Fibroblast of skin of left quadriceps (primary cell): ENCODE measurements at regions not wholly inside any gene's neighbourhood (a gene's known extent, or its start where the extent isn't known, plus 50 kb on each side); places are given as distances from the start of the nearest gene placed in this dataset.

Experiments
- DNase-seq, 2 experiments: peaks; one replicate each; pipeline ENCODE4 v3.0.0-alpha.2; 2013; ENCODE audit warnings: low read depth in 2 of 2

GRCh38 chr2:128450211-128451024, 131.8 kb upstream of the HS6ST1 start:
- DNase-seq, result no peak

- DNase-seq, result no peak
Observed at GRCh38 chr2:128451084-128452023, 132.7 kb upstream of the HS6ST1 start.

GRCh38 chr2:128452024-128452411, 133.3 kb upstream of the HS6ST1 start:
- no peak for DNase-seq

- DNase-seq, result no peak
Observed at GRCh38 chr2:128452536-128453530, 134.2 kb upstream of the HS6ST1 start.

GRCh38 chr2:128454980-128455720, 136.5 kb upstream of the HS6ST1 start:
- DNase-seq, result no peak

GRCh38 chr2:128455721-128456050, 137.0 kb upstream of the HS6ST1 start:
- no peak for DNase-seq

- no peak for DNase-seq
Observed at GRCh38 chr2:128456281-128456680, 137.6 kb upstream of the HS6ST1 start.

- DNase-seq, result no peak
Observed at GRCh38 chr2:128457006-128457604, 138.4 kb upstream of the HS6ST1 start.

- no peak for DNase-seq
Observed at GRCh38 chr2:128457716-128458115, 139.0 kb upstream of the HS6ST1 start.

GRCh38 chr2:128458505-128458904, 139.8 kb upstream of the HS6ST1 start:
- DNase-seq, result no peak

- no peak for DNase-seq
Observed at GRCh38 chr2:128464456-128464855, 145.8 kb upstream of the HS6ST1 start.

GRCh38 chr2:128465246-128466170, 146.8 kb upstream of the HS6ST1 start:
- DNase-seq, result no peak

GRCh38 chr2:128466376-128466775, 147.7 kb upstream of the HS6ST1 start:
- DNase-seq, result no peak

GRCh38 chr2:128466776-128467175, 148.1 kb upstream of the HS6ST1 start:
- DNase-seq, result no peak

GRCh38 chr2:128467321-128467969, 148.8 kb upstream of the HS6ST1 start:
- no peak for DNase-seq

- no peak for DNase-seq
Observed at GRCh38 chr2:128468186-128468920, 149.7 kb upstream of the HS6ST1 start.

- no peak for DNase-seq
Observed at GRCh38 chr2:128469203-128469602, 150.5 kb upstream of the HS6ST1 start.

- DNase-seq, result no peak
Observed at GRCh38 chr2:128469875-128470274, 151.2 kb upstream of the HS6ST1 start.
